Brain microvascular endothelial cell (primary cell): ENCODE measurements at regions not wholly inside any gene's neighbourhood (a gene's known extent, or its start where the extent isn't known, plus 50 kb on each side); places are given as distances from the start of the nearest gene placed in this dataset.
"Not testable (repeated sequence)": the region's sequence is repeated elsewhere in the genome, so short reads cannot be mapped to it uniquely, and the experiment has no call there.

ENCODE experiments used
- DNase-seq: peaks from one replicate; pipeline ENCODE4 v3.0.0-alpha.2; 2020
- H3K27ac ChIP-seq: fragments of 250-450 bp; sonication (Bioruptor Pico); 2 replicates; pipeline ENCODE4 v1.5.1; 2020; ENCODE audit warnings: mild to moderate bottlenecking, moderate library complexity
- H3K27me3 ChIP-seq: fragments of 250-450 bp; sonication (Bioruptor Pico); replicated peaks from 2 replicates; pipeline ENCODE4 v1.5.1; 2020; ENCODE audit warnings: mild to moderate bottlenecking
- H3K36me3 ChIP-seq: fragments of 250-450 bp; sonication (Bioruptor Pico); replicated peaks from 2 replicates; pipeline ENCODE4 v1.5.1; 2020; ENCODE audit warnings: mild to moderate bottlenecking
- H3K4me3 ChIP-seq: 2 replicates; pipeline ENCODE4 v1.5.1; 2011; ENCODE audit warnings: low read depth, mild to moderate bottlenecking, control low read depth, low read length, moderate library complexity
- in situ Hi-C: cut with HindIII; loops from 2 replicates; pipeline ENCODE4 v1.10.0; 2017; ENCODE audit warnings: low sequenced_read_pairs, low pct_ligation_motif_present
- TF ChIP-seq, protein P1 (sequence below): IDR thresholded peaks from 2 replicates; pipeline ENCODE4 v1.5.1; 2011; ENCODE audit warnings: low read depth, mild to moderate bottlenecking, moderate library complexity, low read length, control low read depth, inconsistent platforms; ENCODE audit errors: missing control alignments

DNA sequence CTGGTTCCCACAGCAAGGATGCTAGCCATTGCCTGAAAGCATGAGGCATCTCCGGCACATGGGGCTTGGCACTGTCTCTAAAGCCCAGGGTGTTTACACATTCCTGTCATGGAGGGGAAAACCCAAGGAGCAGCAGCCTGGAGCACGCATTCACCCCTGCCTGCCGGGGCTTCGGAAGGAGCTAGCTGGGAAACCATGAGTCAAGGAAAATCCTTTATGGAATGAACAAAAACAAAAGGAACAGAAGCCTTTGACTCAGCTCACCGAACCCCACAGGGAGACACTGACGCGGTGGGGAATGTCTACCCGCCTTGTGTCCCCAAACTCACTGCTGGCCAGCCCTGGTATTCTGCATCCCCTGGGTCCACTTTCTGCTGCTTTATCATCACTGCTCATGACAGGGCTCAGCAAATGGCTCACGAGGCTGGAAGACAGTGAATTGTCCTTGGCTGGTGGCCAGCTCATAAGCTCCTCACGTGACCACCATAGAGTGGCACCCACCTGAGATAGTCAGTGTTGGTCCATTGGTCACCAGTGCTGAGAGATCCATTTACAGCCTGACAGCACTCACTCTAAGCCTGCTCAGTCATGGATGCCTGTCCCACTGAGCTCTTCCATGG, 137.2 kb downstream of the NPIPB11 start:
- DNase-seq = peak; percentile 89
- H3K27me3 ChIP-seq, H3K4me3 ChIP-seq, in situ Hi-C loops, H3K36me3 ChIP-seq: not testable (repeated sequence)
- peak overlapping the region; percentile 83 for H3K27ac ChIP-seq

DNA sequence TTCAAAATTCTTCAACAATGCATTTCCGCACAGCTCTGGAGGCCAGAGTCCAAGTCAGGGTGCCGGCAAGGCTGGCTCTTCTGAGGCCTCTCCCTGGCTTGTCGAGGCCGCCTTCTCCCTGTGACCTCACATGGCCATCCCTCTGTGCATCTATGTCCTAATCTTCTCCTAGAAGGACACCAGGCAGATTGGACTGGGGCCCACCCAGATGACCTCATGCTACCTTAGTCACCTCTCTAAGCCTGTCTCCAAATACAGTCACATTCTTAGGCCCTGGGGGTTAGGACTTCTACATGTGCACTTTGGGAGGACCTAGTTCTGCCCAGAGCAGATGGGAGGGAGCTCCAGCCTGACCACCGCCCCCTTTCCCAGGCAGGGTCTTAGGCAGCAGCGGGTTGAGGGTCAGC, 137.7 kb downstream of the NPIPB11 start:
- peak overlapping the region; percentile 90 for H3K27ac ChIP-seq
- H3K4me3 ChIP-seq, H3K36me3 ChIP-seq, in situ Hi-C loops, H3K27me3 ChIP-seq: not testable (repeated sequence)
- DNase-seq = peak; percentile 64

- TF ChIP-seq, protein P1, sequence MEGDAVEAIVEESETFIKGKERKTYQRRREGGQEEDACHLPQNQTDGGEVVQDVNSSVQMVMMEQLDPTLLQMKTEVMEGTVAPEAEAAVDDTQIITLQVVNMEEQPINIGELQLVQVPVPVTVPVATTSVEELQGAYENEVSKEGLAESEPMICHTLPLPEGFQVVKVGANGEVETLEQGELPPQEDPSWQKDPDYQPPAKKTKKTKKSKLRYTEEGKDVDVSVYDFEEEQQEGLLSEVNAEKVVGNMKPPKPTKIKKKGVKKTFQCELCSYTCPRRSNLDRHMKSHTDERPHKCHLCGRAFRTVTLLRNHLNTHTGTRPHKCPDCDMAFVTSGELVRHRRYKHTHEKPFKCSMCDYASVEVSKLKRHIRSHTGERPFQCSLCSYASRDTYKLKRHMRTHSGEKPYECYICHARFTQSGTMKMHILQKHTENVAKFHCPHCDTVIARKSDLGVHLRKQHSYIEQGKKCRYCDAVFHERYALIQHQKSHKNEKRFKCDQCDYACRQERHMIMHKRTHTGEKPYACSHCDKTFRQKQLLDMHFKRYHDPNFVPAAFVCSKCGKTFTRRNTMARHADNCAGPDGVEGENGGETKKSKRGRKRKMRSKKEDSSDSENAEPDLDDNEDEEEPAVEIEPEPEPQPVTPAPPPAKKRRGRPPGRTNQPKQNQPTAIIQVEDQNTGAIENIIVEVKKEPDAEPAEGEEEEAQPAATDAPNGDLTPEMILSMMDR = peak; percentile 26
- DNase-seq, H3K36me3 ChIP-seq, in situ Hi-C loops, H3K27me3 ChIP-seq, H3K4me3 ChIP-seq: not testable (repeated sequence)
- H3K27ac ChIP-seq = peak overlapping the region; percentile 90
Observed at GRCh38 chr16:29268348-29268747, 138.2 kb downstream of the NPIPB11 start.

DNA sequence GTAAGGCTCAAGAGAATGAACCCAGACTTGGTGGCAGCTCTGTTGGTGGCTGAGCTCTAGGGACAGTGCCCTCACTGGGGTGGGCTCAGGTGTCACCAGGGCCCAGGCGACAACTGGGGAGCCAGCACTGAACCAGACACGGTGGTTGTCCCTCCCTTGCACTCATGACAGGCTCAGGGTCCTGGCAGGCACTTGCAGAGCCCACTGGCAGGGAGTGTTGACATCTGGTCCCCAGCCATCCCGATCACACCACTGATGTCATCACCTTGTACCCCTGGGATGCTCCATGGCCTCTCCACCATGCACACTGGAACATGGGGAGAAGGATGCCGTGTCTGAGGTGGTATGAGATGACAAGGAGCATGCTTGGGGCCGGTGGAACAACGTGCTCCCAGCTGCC, 138.6 kb downstream of the NPIPB11 start:
- H3K36me3 ChIP-seq, DNase-seq, H3K4me3 ChIP-seq, H3K27me3 ChIP-seq, in situ Hi-C loops: not testable (repeated sequence)
- peak overlapping the region; percentile 90 for H3K27ac ChIP-seq

GRCh38 chr16:29267055-29267619, 139.4 kb downstream of the NPIPB11 start:
- H3K27me3 ChIP-seq, in situ Hi-C loops, H3K4me3 ChIP-seq, DNase-seq, H3K36me3 ChIP-seq: not testable (repeated sequence)
- H3K27ac ChIP-seq = peak overlapping the region; percentile 80

- H3K4me3 ChIP-seq, H3K27me3 ChIP-seq, H3K27ac ChIP-seq, H3K36me3 ChIP-seq, in situ Hi-C loops: not testable (repeated sequence)
- DNase-seq = peak; percentile 87
Observed at GRCh38 chr16:29266612-29267011, 139.9 kb downstream of the NPIPB11 start.

DNA sequence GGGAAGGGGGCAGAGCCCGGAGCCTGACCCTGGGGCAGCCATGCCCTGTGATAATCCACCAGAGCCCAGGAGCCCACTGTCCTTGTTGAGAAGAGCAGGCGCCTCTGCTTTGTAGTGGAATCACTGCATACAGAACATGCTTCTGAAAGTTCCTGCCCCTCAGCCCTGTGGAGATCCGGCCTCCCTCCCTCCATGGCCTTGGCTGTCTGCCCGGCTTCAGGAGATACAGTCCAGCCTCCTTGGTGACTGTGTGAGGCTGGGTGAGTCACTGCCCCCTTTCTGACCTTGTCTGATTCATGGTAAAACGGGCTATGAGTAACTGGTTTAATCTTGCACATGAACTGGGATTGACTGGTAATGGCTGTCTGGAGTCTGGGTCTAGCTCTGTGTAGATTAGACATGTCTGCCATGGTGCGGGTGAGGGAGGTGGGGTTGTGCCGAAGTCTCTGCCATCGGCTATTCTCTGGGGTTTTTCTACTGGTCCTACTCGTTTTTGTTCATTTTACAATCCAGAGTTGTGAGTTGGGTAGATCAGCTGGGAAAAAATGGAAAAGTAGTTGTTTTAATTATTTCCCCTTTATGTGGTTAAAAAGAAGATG, 141.2 kb downstream of the NPIPB11 start:
- H3K27me3 ChIP-seq, H3K36me3 ChIP-seq, in situ Hi-C loops, H3K4me3 ChIP-seq: not testable (repeated sequence)
- peak; percentile 99 for DNase-seq
- peak overlapping the region; percentile 92 for H3K27ac ChIP-seq

- H3K27me3 ChIP-seq, H3K36me3 ChIP-seq, H3K4me3 ChIP-seq, DNase-seq, in situ Hi-C loops: not testable (repeated sequence)
- peak overlapping the region; percentile 99 for H3K27ac ChIP-seq
Observed at GRCh38 chr16:29264080-29264837, 142.3 kb downstream of the NPIPB11 start.

DNA sequence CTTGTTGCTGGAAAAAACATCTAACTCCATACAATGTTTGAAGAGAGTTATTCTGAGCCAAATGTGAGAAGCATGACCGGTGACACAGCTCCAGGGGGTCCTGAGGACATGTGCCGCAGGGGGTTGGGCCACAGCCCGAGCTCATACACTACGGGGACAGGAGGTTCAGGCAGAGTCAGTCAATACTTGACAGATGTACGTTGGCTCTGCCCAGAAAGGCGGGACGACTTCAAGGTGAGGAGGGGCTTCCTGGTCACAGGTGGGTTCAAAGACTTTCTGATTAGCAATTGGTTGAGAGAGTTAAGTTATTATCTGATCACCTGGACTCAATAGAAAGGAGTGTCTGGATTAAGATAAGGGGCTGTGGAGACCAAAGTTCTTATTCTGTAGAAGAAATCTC, 143.8 kb downstream of the NPIPB11 start:
- peak overlapping the region; percentile 99 for H3K27ac ChIP-seq
- H3K27me3 ChIP-seq, H3K4me3 ChIP-seq, in situ Hi-C loops, H3K36me3 ChIP-seq, DNase-seq: not testable (repeated sequence)

GRCh38 chr16:29261427-29262248, 144.9 kb downstream of the NPIPB11 start:
- H3K27me3 ChIP-seq, in situ Hi-C loops, H3K4me3 ChIP-seq, H3K36me3 ChIP-seq: not testable (repeated sequence)
- DNase-seq = peak; percentile 77
- H3K27ac ChIP-seq = peak overlapping the region; percentile 99

GRCh38 chr16:29260683-29261426, 145.7 kb downstream of the NPIPB11 start:
- H3K4me3 ChIP-seq, DNase-seq, in situ Hi-C loops, H3K36me3 ChIP-seq, H3K27me3 ChIP-seq: not testable (repeated sequence)
- H3K27ac ChIP-seq = peak overlapping the region; percentile 99

DNA sequence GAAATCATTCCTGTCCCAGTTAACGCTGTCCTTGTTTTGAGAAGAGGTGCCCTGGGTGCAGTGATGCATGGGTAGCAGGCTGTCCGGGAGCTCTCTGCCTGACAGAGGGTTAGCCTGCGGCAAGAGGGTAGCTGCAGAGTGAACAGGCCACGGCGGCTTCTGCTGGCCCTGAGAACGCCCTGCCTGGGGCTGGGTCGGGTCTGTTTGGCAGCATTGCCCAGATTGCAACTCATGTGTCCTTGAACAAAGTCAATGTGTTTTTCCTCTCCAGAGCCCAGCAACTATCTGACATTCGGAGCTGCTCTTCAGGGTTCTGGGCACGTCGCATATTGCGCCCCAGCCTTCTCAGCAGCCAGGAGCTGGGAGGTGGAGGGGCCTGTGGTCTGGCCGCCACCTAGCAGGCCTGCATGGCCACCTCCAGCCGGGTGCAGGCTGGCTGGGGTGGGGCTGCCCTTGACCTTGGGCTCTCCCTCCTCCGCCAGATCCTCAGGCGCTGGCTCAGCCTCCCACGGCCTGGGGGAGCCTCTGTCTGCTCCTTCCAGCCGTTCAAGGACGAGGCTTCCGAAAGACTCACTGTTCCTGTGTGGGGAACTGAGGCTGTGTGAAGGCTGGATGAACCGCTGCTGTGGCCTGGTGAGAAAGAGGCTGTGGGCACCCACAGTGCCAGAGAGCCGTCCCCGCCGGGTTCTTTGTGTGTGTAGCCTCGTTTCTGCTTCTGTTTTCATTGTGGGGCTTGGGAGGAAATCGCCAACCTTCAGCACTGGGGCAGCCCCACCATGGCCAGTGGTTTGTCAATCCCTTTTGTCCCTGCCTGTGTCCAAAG, 146.7 kb downstream of the NPIPB11 start:
- DNase-seq, H3K27ac ChIP-seq, H3K4me3 ChIP-seq, H3K36me3 ChIP-seq, in situ Hi-C loops, H3K27me3 ChIP-seq: not testable (repeated sequence)
